Endothelial cell of umbilical vein (primary cell): ENCODE measurements at regions not wholly inside any gene's neighbourhood (a gene's known extent, or its start where the extent isn't known, plus 50 kb on each side); places are given as distances from the start of the nearest gene placed in this dataset.

ENCODE experiments used
- BruUV-seq: library from RNA; stranded (reverse); fragments of 400-500 nt; replicated peaks from 2 replicates; lab custom pipeline; 2021; lab: Mats Ljungman, UMichigan
- CTCF ChIA-PET: fragments of 300-600, 350-600 bp; sonication (Branson Sonifier 250); formaldehyde crosslinking; loops from one replicate; lab custom pipeline; 2021; ENCODE audit warnings: antibody characterized with exemption, inconsistent platforms; lab: Charles Lee
- POLR2A ChIA-PET: fragments of 300-600, 350-600 bp; sonication (Branson Sonifier 250); formaldehyde crosslinking; loops from one replicate; lab custom pipeline; 2021; ENCODE audit warnings: antibody characterized with exemption, inconsistent platforms; lab: Charles Lee
- DNase-seq: peaks from one replicate; pipeline ENCODE4 v3.0.0-alpha.2; 2011; ENCODE audit warnings: low read depth, low spot score
- FAIRE-seq: peaks from 2 replicates; lab custom pipeline; 2011; peaks lifted over from hg19 to GRCh38; lab: Jason Lieb, UNC
- H2AFZ ChIP-seq: 2 replicates; pipeline ENCODE4 v1.6.0; 2012; ENCODE audit warnings: low read depth, low read length, control low read depth, inconsistent platforms
- H3K27ac ChIP-seq: 2 replicates; pipeline ENCODE4 v1.5.1; 2011; ENCODE audit warnings: low read depth, mild to moderate bottlenecking, control low read depth, low read length, moderate library complexity; ENCODE audit not compliant: insufficient read depth
- H3K27me3 ChIP-seq, 2 experiments: 2 replicates each; pipeline versions ENCODE4 v1.6.0 to v1.6.1; 2011; ENCODE audit warnings: low read length in 2 of 2, mixed read lengths in 1 of 2; ENCODE audit not compliant: control insufficient read depth in 2 of 2, insufficient read depth in 2 of 2
- H3K36me3 ChIP-seq, 2 experiments: 2 replicates in 1 of 2; 3 replicates in 1 of 2; pipeline ENCODE4 v1.5.1; 2011; ENCODE audit warnings: low read length in 2 of 2, mild to moderate bottlenecking in 1 of 2, moderate library complexity in 1 of 2; ENCODE audit not compliant: control insufficient read depth in 2 of 2, insufficient read depth in 2 of 2; ENCODE audit errors: extremely low read depth in 1 of 2
- H3K4me1 ChIP-seq: 3 replicates; pipeline ENCODE4 v1.5.1; 2011; ENCODE audit warnings: mild to moderate bottlenecking, low read length; ENCODE audit not compliant: control insufficient read depth, insufficient read depth; ENCODE audit errors: extremely low read depth
- H3K4me2 ChIP-seq: 2 replicates; pipeline ENCODE4 v1.6.1; 2011; ENCODE audit warnings: low read length, control low read depth, mixed read lengths; ENCODE audit not compliant: insufficient read depth
- H3K4me3 ChIP-seq, 3 experiments: fragments of 200-600 bp in 1 of 3; sonication (generic), shearing (Covaris generic) in 1 of 3; replicated peaks in 1 of 3; 2 replicates each; pipeline ENCODE4 v1.5.1; 2011 to 2016; ENCODE audit warnings: control low read depth in 3 of 3, low read length in 3 of 3, mild to moderate bottlenecking in 2 of 3, inconsistent platforms in 1 of 3, low read depth in 1 of 3, moderate library complexity in 1 of 3; ENCODE audit not compliant: insufficient read depth in 1 of 3
- H3K79me2 ChIP-seq: 2 replicates; pipeline ENCODE4 v1.6.0; 2012; ENCODE audit warnings: low read length, inconsistent platforms; ENCODE audit not compliant: control insufficient read depth, insufficient read depth
- H3K9ac ChIP-seq: replicated peaks from 2 replicates; pipeline ENCODE3; 2011; ENCODE audit warnings: low read length, control low read depth; ENCODE audit not compliant: insufficient read depth; ENCODE audit errors: extremely low read depth
- H3K9me1 ChIP-seq: replicated peaks from 3 replicates; pipeline ENCODE4 v1.6.0; 2011; ENCODE audit warnings: mild to moderate bottlenecking, low read length; ENCODE audit not compliant: control insufficient read depth, insufficient read depth; ENCODE audit errors: extremely low read depth
- H3K9me3 ChIP-seq: replicated peaks from 2 replicates; pipeline ENCODE4 v1.5.1; 2012; ENCODE audit warnings: low read length, inconsistent platforms; ENCODE audit not compliant: control insufficient read depth, insufficient read depth
- H4K20me1 ChIP-seq: replicated peaks from 2 replicates; pipeline ENCODE3; 2011; ENCODE audit warnings: mild to moderate bottlenecking, low read length; ENCODE audit not compliant: control insufficient read depth, insufficient read depth; ENCODE audit errors: extremely low read depth
- EZH2 ChIP-seq: IDR thresholded peaks from 2 replicates; pipeline ENCODE4 v1.6.1; 2012; ENCODE audit warnings: borderline replicate concordance, low read depth, mild to moderate bottlenecking, moderate library complexity, low read length, inconsistent platforms; ENCODE audit not compliant: severe bottlenecking
- FOS ChIP-seq: IDR thresholded peaks from 2 replicates; pipeline ENCODE4 v1.6.1; 2011; ENCODE audit warnings: mild to moderate bottlenecking, low read length, moderate library complexity, borderline replicate concordance; ENCODE audit not compliant: insufficient read depth
- JUN ChIP-seq: IDR thresholded peaks from 2 replicates; pipeline ENCODE4 v1.6.1; 2011; ENCODE audit warnings: borderline replicate concordance, low read depth; ENCODE audit not compliant: insufficient read length, insufficient read depth
- MAX ChIP-seq: IDR thresholded peaks from 2 replicates; pipeline ENCODE4 v1.6.1; 2011; ENCODE audit not compliant: insufficient read depth, insufficient read length
- POLR2A ChIP-seq: IDR thresholded peaks from 2 replicates; pipeline ENCODE4 v1.6.1; 2012; ENCODE audit warnings: low read depth, mild to moderate bottlenecking, control low read depth, low read length
- POLR2AphosphoS5 ChIP-seq: IDR thresholded peaks from 2 replicates; pipeline ENCODE4 v1.6.1; 2012; ENCODE audit warnings: low read depth, mild to moderate bottlenecking, control low read depth, low read length, moderate library complexity; ENCODE audit not compliant: insufficient read depth
- dilution Hi-C: fragments of 300-500 bp; cut with MboI; formaldehyde crosslinking; loops from one replicate; pipeline ENCODE4 v1.15.0; 2019; ENCODE audit warnings: low sequenced_read_pairs; ENCODE audit not compliant: extremely low pct_ligation_motif_present
- intact Hi-C: fragments of 100-400 bp; cut with micrococcal nuclease; formaldehyde crosslinking; loops from one replicate; pipeline ENCODE4 v1.10.0; 2022
- TF ChIP-seq, protein P1 (sequence below), 2 donors: IDR thresholded peaks; 1 replicate in 1 of 2; 2 replicates in 1 of 2; pipeline ENCODE4 v1.5.1; 2011; ENCODE audit warnings: low read length in 2 of 2, mild to moderate bottlenecking in 2 of 2, moderate library complexity in 2 of 2, control low read depth in 1 of 2, inconsistent platforms in 1 of 2, low read depth in 1 of 2; ENCODE audit not compliant: insufficient read depth in 1 of 2; ENCODE audit errors: extremely low read depth in 1 of 2

GRCh38 chr6:63442870-63443269 lies 123.1 kb upstream of the LGSN start:
- no peak overlapping the region for H3K9ac ChIP-seq
- H3K9me3 ChIP-seq = no peaks in the 10 kb centered on the region
- POLR2A ChIA-PET = no interaction called here
- CTCF ChIA-PET = no interaction called here
- no peak overlapping the region for H3K4me2 ChIP-seq
- no peak for TF ChIP-seq MAX
- TF ChIP-seq POLR2AphosphoS5 = no peak
- TF ChIP-seq EZH2 = no peak
- TF ChIP-seq, protein P1, sequence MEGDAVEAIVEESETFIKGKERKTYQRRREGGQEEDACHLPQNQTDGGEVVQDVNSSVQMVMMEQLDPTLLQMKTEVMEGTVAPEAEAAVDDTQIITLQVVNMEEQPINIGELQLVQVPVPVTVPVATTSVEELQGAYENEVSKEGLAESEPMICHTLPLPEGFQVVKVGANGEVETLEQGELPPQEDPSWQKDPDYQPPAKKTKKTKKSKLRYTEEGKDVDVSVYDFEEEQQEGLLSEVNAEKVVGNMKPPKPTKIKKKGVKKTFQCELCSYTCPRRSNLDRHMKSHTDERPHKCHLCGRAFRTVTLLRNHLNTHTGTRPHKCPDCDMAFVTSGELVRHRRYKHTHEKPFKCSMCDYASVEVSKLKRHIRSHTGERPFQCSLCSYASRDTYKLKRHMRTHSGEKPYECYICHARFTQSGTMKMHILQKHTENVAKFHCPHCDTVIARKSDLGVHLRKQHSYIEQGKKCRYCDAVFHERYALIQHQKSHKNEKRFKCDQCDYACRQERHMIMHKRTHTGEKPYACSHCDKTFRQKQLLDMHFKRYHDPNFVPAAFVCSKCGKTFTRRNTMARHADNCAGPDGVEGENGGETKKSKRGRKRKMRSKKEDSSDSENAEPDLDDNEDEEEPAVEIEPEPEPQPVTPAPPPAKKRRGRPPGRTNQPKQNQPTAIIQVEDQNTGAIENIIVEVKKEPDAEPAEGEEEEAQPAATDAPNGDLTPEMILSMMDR (IDR thresholded peaks at IDR 0.05; ENCODE audit: extremely low read depth in 1 of 2, insufficient read depth in 1 of 2, low read depth in 1 of 2, low read length in 2 of 2) = no peak
- no peak for TF ChIP-seq FOS
- FAIRE-seq (no peak), DNase-seq (no peak)
- H3K27ac ChIP-seq = no peak overlapping the region
- no peaks in the 10 kb centered on the region for H3K9me1 ChIP-seq
- no peaks in the 10 kb centered on the region for H4K20me1 ChIP-seq
- dilution Hi-C loops = no loop called here
- no peaks in the 10 kb centered on the region for H3K36me3 ChIP-seq
- no peaks in the 10 kb centered on the region for H3K27me3 ChIP-seq
- H2AFZ ChIP-seq = no peak overlapping the region
- no peaks in the 10 kb centered on the region for H3K79me2 ChIP-seq
- intact Hi-C loops = no loop called here
- no peak overlapping the region for H3K4me3 ChIP-seq
- H3K4me1 ChIP-seq = no peaks in the 10 kb centered on the region
- BruUV-seq = no TSS peak

DNA sequence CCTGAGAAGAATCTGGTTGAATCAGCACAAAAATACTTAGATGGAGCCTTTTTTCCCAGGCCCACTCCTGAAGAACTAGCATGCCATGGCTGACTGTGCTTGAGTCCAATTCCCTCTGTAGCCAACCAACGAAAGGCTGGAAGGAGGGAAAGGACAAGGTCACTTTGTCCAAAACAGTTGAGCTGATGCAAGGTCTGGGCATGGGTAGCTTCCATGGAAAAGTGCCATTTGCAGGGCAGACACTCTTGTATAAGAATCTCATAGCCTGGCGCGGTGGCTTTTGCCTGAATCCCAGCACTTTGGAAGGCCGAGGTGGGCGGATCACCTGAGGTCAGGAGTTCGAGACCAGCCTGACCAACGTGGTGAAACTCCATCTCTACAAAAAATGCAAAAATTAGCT lies 125.0 kb upstream of the LGSN start:
- TF ChIP-seq MAX (no peak), EZH2 (no peak), JUN (no peak), POLR2A (no peak)
- TF ChIP-seq, protein P1 (IDR thresholded peaks at IDR 0.05; ENCODE audit: extremely low read depth in 1 of 2, insufficient read depth in 1 of 2, low read depth in 1 of 2, low read length in 2 of 2) = no peak
- Histone ChIP-seq H3K4me1 (no peaks in the 10 kb centered on the region), H3K36me3 (no peaks in the 10 kb centered on the region), H3K27me3 (no peaks in the 10 kb centered on the region), H3K9me3 (no peaks in the 10 kb centered on the region), H3K4me3 (no peak overlapping the region), H3K9me1 (no peaks in the 10 kb centered on the region), H3K9ac (no peak overlapping the region), H3K4me2 (no peak overlapping the region), H4K20me1 (no peaks in the 10 kb centered on the region), H3K27ac (no peak overlapping the region), H3K79me2 (no peaks in the 10 kb centered on the region), H2AFZ (no peak overlapping the region)
- POLR2A ChIA-PET = no interaction called here
- no peak for FAIRE-seq
- dilution Hi-C loops = no loop called here
- BruUV-seq = no TSS peak
- CTCF ChIA-PET = no interaction called here
- intact Hi-C loops = no loop called here
- DNase-seq = no peak
